Tibial nerve (tissue), 4 donors: ENCODE measurements at regions not wholly inside any gene's neighbourhood (a gene's known extent, or its start where the extent isn't known, plus 50 kb on each side); places are given as distances from the start of the nearest gene placed in this dataset.

Experiments used
- EP300 ChIP-seq, 2 donors: sonication (generic); formaldehyde crosslinking; IDR thresholded peaks; one replicate each; pipeline ENCODE4 v1.6.1; 2017; ENCODE audit warnings: antibody characterized with exemption in 2 of 2, mild to moderate bottlenecking in 1 of 2
- POLR2A ChIP-seq, 2 donors: fragments of 450-650 bp; IDR thresholded peaks; one replicate each; pipeline ENCODE4 v1.6.1; 2017; ENCODE audit warnings: antibody characterized with exemption in 2 of 2, mild to moderate bottlenecking in 2 of 2, moderate library complexity in 2 of 2
- TF ChIP-seq, protein P1 (sequence below), 5 experiments: fragments of 200-600 bp in 3 of 5; fragments of 450-650 bp in 2 of 5; sonication (generic) in 3 of 5; IDR thresholded peaks; one replicate each; pipeline ENCODE4 v1.5.1; 2016 to 2019; ENCODE audit warnings: antibody characterized with exemption in 5 of 5, mild to moderate bottlenecking in 3 of 5, moderate library complexity in 2 of 5

DNA sequence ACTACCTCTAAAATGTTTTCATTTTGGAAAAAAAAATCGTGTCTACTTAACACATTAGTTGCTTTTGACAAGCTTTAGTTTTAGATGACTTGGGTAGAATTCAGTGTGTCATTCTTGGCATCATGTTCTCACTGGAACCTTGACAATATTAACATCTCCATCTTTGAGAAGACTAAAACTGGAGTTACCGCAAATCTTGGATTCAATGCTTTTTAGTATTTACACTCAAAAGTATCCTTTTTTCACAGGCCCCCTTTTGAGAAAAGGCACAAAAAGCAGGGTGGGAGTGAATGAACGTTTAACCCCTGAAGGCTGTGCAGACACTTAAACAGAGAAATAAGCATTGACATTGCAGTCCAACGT, 549.1 kb downstream of the CSNK1G3 start:
- TF ChIP-seq POLR2A (IDR thresholded peaks at IDR 0.05) (no peak), EP300 (IDR thresholded peaks at IDR 0.05) (no peak)
- TF ChIP-seq, protein P1, sequence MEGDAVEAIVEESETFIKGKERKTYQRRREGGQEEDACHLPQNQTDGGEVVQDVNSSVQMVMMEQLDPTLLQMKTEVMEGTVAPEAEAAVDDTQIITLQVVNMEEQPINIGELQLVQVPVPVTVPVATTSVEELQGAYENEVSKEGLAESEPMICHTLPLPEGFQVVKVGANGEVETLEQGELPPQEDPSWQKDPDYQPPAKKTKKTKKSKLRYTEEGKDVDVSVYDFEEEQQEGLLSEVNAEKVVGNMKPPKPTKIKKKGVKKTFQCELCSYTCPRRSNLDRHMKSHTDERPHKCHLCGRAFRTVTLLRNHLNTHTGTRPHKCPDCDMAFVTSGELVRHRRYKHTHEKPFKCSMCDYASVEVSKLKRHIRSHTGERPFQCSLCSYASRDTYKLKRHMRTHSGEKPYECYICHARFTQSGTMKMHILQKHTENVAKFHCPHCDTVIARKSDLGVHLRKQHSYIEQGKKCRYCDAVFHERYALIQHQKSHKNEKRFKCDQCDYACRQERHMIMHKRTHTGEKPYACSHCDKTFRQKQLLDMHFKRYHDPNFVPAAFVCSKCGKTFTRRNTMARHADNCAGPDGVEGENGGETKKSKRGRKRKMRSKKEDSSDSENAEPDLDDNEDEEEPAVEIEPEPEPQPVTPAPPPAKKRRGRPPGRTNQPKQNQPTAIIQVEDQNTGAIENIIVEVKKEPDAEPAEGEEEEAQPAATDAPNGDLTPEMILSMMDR (IDR thresholded peaks at IDR 0.05) = no peak
